ENCODE measurements at regions not wholly inside any gene's neighbourhood (a gene's known extent, or its start where the extent isn't known, plus 50 kb on each side); places are given as distances from the start of the nearest gene placed in this dataset.

DNA sequence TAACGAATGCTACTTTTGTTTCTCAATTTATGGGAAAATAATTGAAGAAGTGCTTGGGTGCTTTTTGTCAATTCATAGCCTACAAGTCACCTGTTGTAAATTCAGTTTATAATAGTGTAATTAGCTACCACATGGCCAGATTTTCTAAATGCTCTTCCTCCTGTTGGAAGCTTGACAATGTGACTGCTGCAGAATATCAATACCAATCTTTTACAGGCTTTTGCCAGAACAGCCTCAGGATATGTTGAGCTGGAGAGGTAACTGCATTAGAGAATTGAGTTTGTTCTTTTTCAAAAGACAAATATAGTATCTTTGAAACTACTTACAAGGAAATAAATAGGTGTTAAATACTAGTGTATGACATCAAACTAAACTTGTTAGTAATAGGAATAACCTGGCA lies 277.8 kb downstream of the POU4F1 start:
- no peak for DNase-seq

DNA sequence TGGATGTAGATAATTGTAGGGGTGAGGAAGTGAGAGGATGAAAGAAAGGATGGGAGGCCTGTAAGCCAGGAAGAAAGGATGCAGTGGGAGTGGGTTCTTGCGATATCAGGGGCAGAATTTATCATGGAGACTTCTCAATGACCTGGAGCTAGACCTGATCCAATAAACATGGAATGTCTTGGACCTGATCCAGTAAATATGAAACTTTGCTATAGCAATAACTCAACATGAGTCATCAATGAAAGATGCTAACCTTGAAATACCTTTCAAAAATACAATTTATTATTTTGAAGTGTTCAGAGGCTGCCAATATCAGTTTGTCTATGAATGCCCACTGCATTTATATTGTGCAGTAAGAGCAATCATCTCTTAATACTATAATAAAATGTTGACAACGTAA lies 279.5 kb downstream of the POU4F1 start:
- DNase-seq: no peak

DNA sequence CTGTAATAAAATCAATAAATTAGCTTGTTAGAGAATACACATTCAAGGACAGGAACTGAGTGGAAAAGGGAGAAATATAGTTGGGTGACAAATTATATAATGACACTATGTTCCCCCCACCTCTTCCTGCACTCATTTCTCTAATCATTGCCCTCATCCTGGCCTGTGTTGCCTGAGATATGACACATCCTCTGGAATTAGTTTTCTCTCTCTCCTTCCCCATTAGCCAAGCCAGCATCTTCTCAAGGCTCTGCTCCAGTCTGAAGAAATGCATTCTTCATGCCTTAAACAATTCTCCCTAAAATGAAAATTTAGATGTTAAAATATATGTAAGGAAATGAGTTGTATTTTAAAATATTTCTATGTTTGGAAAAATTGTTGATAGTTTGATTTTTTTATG lies 280.3 kb downstream of the POU4F1 start:
- no peak for DNase-seq

- no peak for DNase-seq
Measured at GRCh38 chr13:78319101-78319627, 284.2 kb downstream of the POU4F1 start.

DNA sequence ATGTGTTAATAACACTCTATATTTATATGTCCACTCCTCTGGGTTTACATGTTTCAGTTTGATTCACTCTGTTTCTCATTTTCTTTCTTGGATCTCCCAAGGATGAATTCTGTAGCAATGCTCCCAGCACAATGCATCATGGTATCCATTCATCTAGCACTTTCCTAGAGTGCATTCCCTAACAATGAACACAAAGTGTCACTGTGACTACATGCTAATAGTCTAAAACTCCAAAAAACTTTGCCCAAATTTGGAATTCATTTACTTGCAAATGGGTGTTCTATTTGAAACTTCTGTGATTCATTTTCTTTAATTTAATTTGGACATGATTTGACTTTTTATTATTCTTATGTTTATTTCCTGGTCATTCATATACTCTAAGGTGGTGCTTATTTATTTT lies 286.3 kb downstream of the POU4F1 start:
- no peak for DNase-seq

- DNase-seq: no peak
Measured at GRCh38 chr13:78309497-78310180, 293.7 kb downstream of the POU4F1 start.

DNA sequence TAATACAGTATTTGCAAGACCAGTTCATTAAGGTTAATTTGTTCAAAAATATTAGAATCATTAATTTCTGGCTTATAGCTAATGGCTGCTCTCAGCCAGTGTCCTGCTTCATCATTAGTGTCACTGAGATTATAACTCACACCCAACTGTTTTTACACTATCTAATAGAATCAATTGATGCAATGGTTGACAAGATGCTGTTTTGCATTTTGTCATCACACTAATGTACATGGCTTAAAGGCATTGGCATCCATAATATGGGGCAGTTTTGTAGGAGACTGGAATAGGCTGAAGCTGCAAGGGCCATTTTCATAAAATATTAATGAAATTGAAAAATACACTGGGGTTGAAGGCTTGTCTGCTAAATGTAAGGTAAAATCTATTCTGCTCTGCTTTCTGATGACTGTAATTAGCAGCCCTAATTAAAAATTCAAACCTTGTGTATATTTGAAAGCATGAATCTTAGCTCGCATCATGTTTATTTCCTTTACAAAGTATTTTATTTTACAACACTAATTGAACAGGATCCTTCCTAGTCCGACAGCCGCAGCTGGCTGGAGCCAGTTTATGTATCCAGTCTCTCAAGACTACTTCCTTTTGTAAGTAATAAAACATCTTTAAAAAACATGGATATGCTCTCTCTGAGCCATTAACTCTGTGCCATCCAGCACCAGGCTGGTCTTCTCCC lies 296.7 kb downstream of the POU4F1 start:
- no peak for DNase-seq

- no peak for DNase-seq
Measured at GRCh38 chr13:78305171-78305570, 298.2 kb downstream of the POU4F1 start.

GRCh38 chr13:78299832-78300623 lies 303.3 kb downstream of the POU4F1 start:
- no peak for DNase-seq

GRCh38 chr13:78298657-78299056 lies 304.7 kb downstream of the POU4F1 start:
- DNase-seq: no peak

DNA sequence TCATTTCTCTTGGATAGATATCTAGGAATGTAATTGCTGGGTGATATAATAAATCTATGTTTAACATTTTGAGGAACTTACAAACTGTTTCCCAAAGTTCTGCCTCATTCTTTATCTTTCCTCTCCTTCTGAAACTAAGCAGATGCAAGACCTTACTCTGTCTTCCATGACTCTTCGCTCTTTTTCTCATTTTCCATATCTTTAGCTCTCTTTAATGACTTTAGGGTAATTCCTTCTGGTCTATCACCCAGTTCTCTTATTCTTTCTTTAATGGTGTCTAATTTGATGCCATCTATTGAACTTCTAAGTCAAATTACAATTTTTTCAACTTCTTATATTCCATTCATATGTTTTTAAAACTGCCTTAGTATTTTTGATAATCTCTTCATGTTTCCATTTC lies 316.6 kb downstream of the POU4F1 start:
- DNase-seq: no peak

DNA sequence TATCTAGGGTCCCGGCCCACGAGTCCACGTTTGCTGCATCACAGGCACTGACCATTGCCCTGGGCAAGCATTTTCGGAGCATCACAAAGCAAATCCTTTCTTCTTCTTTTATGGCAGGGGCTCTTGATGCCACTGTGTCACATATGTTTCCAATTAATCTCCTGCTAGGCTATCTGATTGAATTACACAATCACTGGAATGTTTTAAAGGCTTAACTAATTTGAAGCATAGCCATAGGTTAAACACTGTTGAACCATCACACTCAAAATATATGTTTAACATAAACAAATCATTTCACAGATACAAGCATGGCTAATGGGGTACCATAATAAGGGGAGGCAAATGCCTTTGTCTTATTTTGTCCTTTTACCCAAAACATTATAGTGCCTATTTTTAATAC lies 338.3 kb downstream of the POU4F1 start:
- no peak for DNase-seq

GRCh38 chr13:78258304-78258703 lies 339.7 kb upstream of the EDNRB start:
- no peak for DNase-seq

GRCh38 chr13:78256484-78256883 lies 337.9 kb upstream of the EDNRB start:
- DNase-seq: no peak

DNA sequence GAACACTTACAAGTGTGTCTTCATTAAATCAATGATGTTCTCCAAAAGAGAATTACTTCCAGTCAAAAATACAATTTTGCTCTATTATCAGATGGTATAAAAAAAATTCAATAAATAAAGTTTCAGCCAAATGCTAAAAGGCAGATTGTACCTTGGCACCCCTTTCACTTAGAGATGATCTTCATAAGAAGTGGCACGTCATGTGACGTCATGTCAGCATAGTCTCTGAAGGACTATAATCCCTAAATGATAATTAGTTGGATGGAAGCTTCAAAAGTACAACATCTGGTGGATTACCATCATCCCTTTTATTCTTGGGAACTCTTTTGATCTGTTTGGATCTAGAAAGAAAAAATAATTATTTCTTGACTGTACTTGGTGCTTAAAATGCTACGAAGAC lies 335.5 kb upstream of the EDNRB start:
- no peak for DNase-seq

- no peak for DNase-seq
Measured at GRCh38 chr13:78247362-78247761, 328.7 kb upstream of the EDNRB start.

DNA sequence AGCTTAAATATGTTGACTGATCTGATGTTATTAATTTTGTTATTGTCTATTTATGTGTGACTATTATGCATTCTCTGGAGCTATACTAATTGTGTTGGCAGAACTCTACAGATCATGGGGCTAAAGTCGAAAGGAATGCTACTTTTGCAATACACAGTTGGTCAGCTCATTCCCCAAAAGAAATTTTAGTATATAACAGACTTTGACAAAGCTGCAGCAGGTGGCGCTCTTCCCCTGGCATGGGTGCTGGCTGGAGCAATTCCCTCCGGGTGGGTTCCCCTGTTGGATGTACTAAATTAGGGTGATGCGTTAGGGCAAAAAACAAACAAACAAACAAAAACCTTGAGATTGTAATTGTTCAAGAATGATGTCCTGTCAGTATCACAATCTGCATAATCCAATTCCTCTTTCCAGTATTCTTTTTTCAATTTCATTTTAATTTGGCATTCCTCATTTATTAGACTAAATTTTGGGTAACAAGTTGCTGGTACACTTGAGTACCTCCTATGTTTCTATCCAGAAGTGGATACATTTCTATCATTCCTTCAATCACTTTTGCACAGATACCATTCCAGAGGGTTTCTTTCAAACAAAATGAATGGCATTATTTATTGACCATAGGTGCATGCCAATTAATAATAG lies 322.8 kb upstream of the EDNRB start:
- DNase-seq: peak in 1 of 2 experiments; percentile 1

- no peak for DNase-seq
Measured at GRCh38 chr13:78239714-78240113, 321.1 kb upstream of the EDNRB start.

- DNase-seq: no peak
Measured at GRCh38 chr13:78238911-78239310, 320.3 kb upstream of the EDNRB start.

GRCh38 chr13:78228940-78229339 lies 310.3 kb upstream of the EDNRB start:
- no peak for DNase-seq

DNA sequence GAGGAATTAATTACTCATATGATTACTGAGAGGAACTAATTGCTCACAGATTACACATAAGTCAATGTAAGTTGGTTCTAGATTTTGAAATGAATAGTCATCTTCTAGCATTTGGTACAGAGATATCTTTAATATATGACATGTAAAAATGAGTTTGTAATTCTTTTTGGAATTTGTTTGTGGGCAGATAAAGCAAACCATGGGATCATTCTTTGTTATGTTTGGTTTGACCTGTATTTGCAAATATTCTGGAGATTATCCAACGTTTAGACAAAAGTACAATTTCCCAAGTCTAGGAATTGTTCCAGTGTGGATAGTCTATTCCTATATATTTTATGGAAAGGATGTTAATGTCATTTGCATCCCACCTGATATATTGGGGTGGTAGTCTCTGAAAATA lies 309.6 kb upstream of the EDNRB start:
- DNase-seq: no peak

DNA sequence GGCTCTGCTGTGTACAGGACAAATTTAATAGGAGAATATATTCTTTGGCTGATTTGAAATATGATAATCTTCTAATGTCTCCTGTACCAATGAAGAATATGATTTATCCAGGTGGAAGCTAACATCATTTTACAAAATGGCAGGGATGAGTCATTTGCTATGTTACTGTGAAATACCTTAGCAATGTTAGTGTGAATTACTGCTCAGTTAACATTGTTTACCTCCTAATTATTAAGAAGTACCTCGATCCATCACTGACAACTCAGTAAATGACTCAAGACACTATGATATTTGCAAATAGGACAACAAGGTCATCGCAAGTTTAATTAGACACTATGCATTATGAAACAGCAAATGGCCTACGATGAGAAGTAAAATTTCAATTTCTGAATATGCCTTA lies 309.1 kb upstream of the EDNRB start:
- DNase-seq: no peak

DNA sequence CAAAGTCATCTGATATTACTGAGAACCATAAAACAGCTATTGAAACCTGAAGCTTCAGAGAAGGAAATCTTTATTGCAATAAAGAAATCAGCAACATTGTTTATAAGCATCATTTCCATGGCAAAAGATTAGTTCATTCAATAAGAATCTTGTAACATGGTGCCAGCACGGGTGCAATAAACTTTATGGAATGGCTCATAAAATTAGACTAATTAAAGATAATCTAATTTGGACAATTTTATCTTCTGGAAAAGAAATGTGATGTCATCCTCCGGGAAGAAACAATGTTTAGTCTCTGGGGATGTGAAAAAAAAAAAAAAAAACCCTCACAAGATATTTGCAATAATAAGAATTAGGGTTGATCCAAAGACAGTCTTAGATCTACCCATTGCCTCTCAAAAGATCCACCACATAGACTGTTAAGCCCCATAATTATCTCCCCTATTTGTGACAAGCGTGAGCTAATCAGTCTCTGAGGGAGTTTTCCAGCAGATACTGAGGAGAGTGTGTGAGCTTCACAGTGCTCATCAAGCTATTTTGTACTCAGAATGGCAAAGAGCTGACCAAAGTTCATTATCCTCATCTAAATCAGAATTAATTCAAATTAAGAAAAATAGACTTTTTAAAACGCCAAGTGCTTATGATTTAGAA lies 297.0 kb upstream of the EDNRB start:
- DNase-seq: no peak
